ENCODE measurements at regions not wholly inside any gene's neighbourhood (a gene's known extent, or its start where the extent isn't known, plus 50 kb on each side); places are given as distances from the start of the nearest gene placed in this dataset.

GRCh38 chr12:115440438-115440837 is 756.5 kb upstream of the TBX3 start:
- Histone ChIP-seq H3K4me2 (ENCODE audit: low read length) (no peak overlapping the region), H3K9ac (ENCODE audit: low read length) (no peak overlapping the region), H3K4me3 (ENCODE audit: low read length) (no peak overlapping the region), H3K27ac (ENCODE audit: low read length) (no peak overlapping the region), H3K27me3 (ENCODE audit: insufficient read depth, low read depth, low read length) (no peaks in the 10 kb centered on the region), H3K9me3 (ENCODE audit: low read length) (no peaks in the 10 kb centered on the region), H3F3A (ENCODE audit: insufficient read depth, low read length, poor library complexity, severe bottlenecking) (no peaks in the 10 kb centered on the region), H3K79me2 (replicated peaks; ENCODE audit: insufficient read depth, low read length) (no peaks in the 10 kb centered on the region), H3K9me2 (ENCODE audit: insufficient read depth, low read length) (no peaks in the 10 kb centered on the region), H4K20me1 (ENCODE audit: insufficient read depth) (no peaks in the 10 kb centered on the region), H2AFZ (ENCODE audit: low read depth, low read length) (no peak overlapping the region), H3K36me3 (ENCODE audit: insufficient read depth, low read length) (no peaks in the 10 kb centered on the region)
- TF ChIP-seq RAD21 (conservative IDR thresholded peaks at IDR 0.05): no peak
- no peak for TF ChIP-seq POLR2AphosphoS5 (IDR thresholded peaks at IDR 0.05)
- no peak for TF ChIP-seq EP300 (conservative IDR thresholded peaks at IDR 0.05; ENCODE audit: poor library complexity, severe bottlenecking)
- TF ChIP-seq SMC3 (conservative IDR thresholded peaks at IDR 0.05; ENCODE audit: poor library complexity): no peak
- no peak for TF ChIP-seq CTCF (IDR thresholded peaks at IDR 0.05; ENCODE audit: poor library complexity, severe bottlenecking)
- no peak for TF ChIP-seq MXI1 (conservative IDR thresholded peaks at IDR 0.05; ENCODE audit: poor library complexity, severe bottlenecking)
- TF ChIP-seq TAF1 (IDR thresholded peaks at IDR 0.05; ENCODE audit: low read depth): no peak
- TF ChIP-seq EZH2 (IDR thresholded peaks at IDR 0.05; ENCODE audit: borderline replicate concordance, insufficient read depth, low read length, poor library complexity, severe bottlenecking): no peak
- TF ChIP-seq REST (IDR thresholded peaks at IDR 0.05; ENCODE audit: borderline replicate concordance): no peak

DNA sequence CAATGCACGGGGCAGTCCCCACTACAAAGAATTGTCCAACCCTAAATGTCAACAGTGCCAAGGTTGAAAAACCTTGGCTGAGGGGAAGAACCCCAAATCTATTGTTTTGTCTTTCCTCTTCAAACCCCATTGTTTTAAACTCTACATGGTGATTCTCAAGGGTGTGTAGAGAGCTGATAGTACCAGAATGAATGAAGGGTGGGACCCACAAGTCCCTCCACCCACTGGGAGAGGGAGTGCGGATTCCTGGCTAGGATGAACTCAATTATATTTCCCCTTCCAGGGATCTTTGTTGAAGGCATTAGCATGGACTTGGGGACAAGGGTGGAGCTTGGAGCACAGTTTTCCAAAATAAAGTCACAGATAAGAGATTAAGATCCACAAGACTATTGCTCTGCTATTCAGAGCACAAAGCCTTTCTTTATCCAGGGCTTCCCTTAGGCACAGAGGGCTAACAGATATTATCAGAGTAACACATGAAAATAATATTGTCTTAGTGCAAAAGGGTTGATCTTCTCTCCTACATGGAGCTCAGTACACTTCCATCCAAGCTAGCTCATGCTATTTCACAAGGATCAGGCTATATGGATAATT is 755.1 kb upstream of the TBX3 start:
- H3F3A ChIP-seq (ENCODE audit: insufficient read depth, low read length, poor library complexity, severe bottlenecking): no peaks in the 10 kb centered on the region
- H3K27me3 ChIP-seq (ENCODE audit: insufficient read depth, low read depth, low read length): no peaks in the 10 kb centered on the region
- H3K36me3 ChIP-seq (ENCODE audit: insufficient read depth, low read length): no peaks in the 10 kb centered on the region
- no peak overlapping the region for H3K4me3 ChIP-seq (ENCODE audit: low read length)
- H3K4me2 ChIP-seq (ENCODE audit: low read length): no peak overlapping the region
- no peaks in the 10 kb centered on the region for H3K9me3 ChIP-seq (ENCODE audit: low read length)
- no peak overlapping the region for H3K27ac ChIP-seq (ENCODE audit: low read length)
- H3K79me2 ChIP-seq (replicated peaks; ENCODE audit: insufficient read depth, low read length): no peaks in the 10 kb centered on the region
- no peaks in the 10 kb centered on the region for H4K20me1 ChIP-seq (ENCODE audit: insufficient read depth)
- no peak overlapping the region for H3K9ac ChIP-seq (ENCODE audit: low read length)
- no peaks in the 10 kb centered on the region for H3K9me2 ChIP-seq (ENCODE audit: insufficient read depth, low read length)
- H2AFZ ChIP-seq (ENCODE audit: low read depth, low read length): no peak overlapping the region
- TF ChIP-seq CTCF (IDR thresholded peaks at IDR 0.05; ENCODE audit: poor library complexity, severe bottlenecking) (no peak), REST (IDR thresholded peaks at IDR 0.05; ENCODE audit: borderline replicate concordance) (no peak), SMC3 (conservative IDR thresholded peaks at IDR 0.05; ENCODE audit: poor library complexity) (no peak), POLR2AphosphoS5 (IDR thresholded peaks at IDR 0.05) (no peak), RAD21 (conservative IDR thresholded peaks at IDR 0.05) (no peak), EZH2 (IDR thresholded peaks at IDR 0.05; ENCODE audit: borderline replicate concordance, insufficient read depth, low read length, poor library complexity, severe bottlenecking) (no peak), TAF1 (IDR thresholded peaks at IDR 0.05; ENCODE audit: low read depth) (no peak), MXI1 (conservative IDR thresholded peaks at IDR 0.05; ENCODE audit: poor library complexity, severe bottlenecking) (no peak), EP300 (conservative IDR thresholded peaks at IDR 0.05; ENCODE audit: poor library complexity, severe bottlenecking) (no peak)
